Loucy (cell line): ENCODE measurements at regions not wholly inside any gene's neighbourhood (a gene's known extent, or its start where the extent isn't known, plus 50 kb on each side); places are given as distances from the start of the nearest gene placed in this dataset.

Experiments
- H2AFZ ChIP-seq: fragments of 200-600 bp; sonication (generic); 2 replicates; pipeline ENCODE4 v1.6.0; 2016; ENCODE audit warnings: antibody characterized with exemption, mild to moderate bottlenecking, low read length, moderate library complexity
- H3F3A ChIP-seq: fragments of 200-600 bp; 2 replicates; pipeline ENCODE4 v1.6.0; 2016; ENCODE audit warnings: antibody characterized with exemption, low read depth, mild to moderate bottlenecking
- H3K27me3 ChIP-seq: fragments of 200-600 bp; sonication (generic); 2 replicates; pipeline ENCODE4 v1.6.1; 2014; ENCODE audit warnings: low read length, mild to moderate bottlenecking; ENCODE audit not compliant: insufficient read depth, poor library complexity, severe bottlenecking
- H3K36me3 ChIP-seq: fragments of 200-600 bp; sonication (generic); 2 replicates; pipeline ENCODE4 v1.6.1; 2016; ENCODE audit warnings: low read length; ENCODE audit not compliant: insufficient read depth
- H3K4me1 ChIP-seq: fragments of 200-600 bp; sonication (generic); 2 replicates; pipeline ENCODE4 v1.5.1; 2014; ENCODE audit warnings: low read length, mild to moderate bottlenecking; ENCODE audit not compliant: insufficient read depth, poor library complexity, severe bottlenecking
- H3K4me2 ChIP-seq: fragments of 200-600 bp; sonication (generic); 2 replicates; pipeline ENCODE4 v1.6.0; 2014; ENCODE audit warnings: antibody characterized with exemption, low read length, low read depth, mild to moderate bottlenecking; ENCODE audit not compliant: poor library complexity, severe bottlenecking
- H3K4me3 ChIP-seq: fragments of 200-600 bp; sonication (generic); 2 replicates; pipeline ENCODE4 v1.5.1; 2014; ENCODE audit warnings: low read length, mild to moderate bottlenecking, mixed read lengths; ENCODE audit not compliant: poor library complexity, severe bottlenecking
- H3K79me2 ChIP-seq: fragments of 200-600 bp; sonication (generic); 2 replicates; pipeline ENCODE4 v1.6.1; 2014; ENCODE audit warnings: low read length; ENCODE audit not compliant: insufficient read depth
- H3K9ac ChIP-seq: fragments of 200-600 bp; sonication (generic); 2 replicates; pipeline ENCODE4 v1.6.0; 2014; ENCODE audit warnings: mild to moderate bottlenecking, low read depth, low read length, moderate library complexity; ENCODE audit not compliant: poor library complexity, severe bottlenecking
- H3K9me2 ChIP-seq: fragments of 200-600 bp; sonication (generic); replicated peaks from 2 replicates; pipeline ENCODE4 v1.6.1; 2016; ENCODE audit warnings: low read depth, low read length, mixed read lengths
- H3K9me3 ChIP-seq: fragments of 200-600 bp; sonication (generic); 2 replicates; pipeline ENCODE4 v1.6.1; 2014; ENCODE audit warnings: mild to moderate bottlenecking, antibody characterized with exemption, low read length, low read depth; ENCODE audit not compliant: insufficient read depth
- H4K20me1 ChIP-seq: fragments of 200-600 bp; sonication (generic); 2 replicates; pipeline ENCODE4 v1.6.0; 2014; ENCODE audit warnings: antibody characterized with exemption, low read length, mild to moderate bottlenecking; ENCODE audit not compliant: insufficient read depth, poor library complexity, severe bottlenecking
- CTCF ChIP-seq: fragments of 200-600 bp; sonication (generic); conservative IDR thresholded peaks from 2 replicates; pipeline ENCODE4 v1.5.1; 2014; ENCODE audit warnings: mild to moderate bottlenecking, antibody characterized with exemption, low read length
- EZH2phosphoT487 ChIP-seq: fragments of 200-600 bp; IDR thresholded peaks from 2 replicates; pipeline ENCODE4 v1.6.1; 2018; ENCODE audit warnings: antibody characterized with exemption, mild to moderate bottlenecking, moderate library complexity, borderline replicate concordance

GRCh38 chr10:21209495-21209894 is 312.4 kb upstream of the NEBL start:
- H3K4me2 ChIP-seq: no peak overlapping the region
- TF ChIP-seq EZH2phosphoT487 (no peak), CTCF (no peak)

GRCh38 chr10:21208666-21209316 is 311.7 kb upstream of the NEBL start:
- Histone ChIP-seq H3K36me3 (no peaks in the 10 kb centered on the region), H3K9me2 (no peaks in the 10 kb centered on the region), H3K9me3 (no peaks in the 10 kb centered on the region), H4K20me1 (no peaks in the 10 kb centered on the region), H3K9ac (no peak overlapping the region), H3K4me2 (no peak overlapping the region), H2AFZ (no peak overlapping the region), H3K79me2 (no peaks in the 10 kb centered on the region), H3K4me3 (no peak overlapping the region), H3K4me1 (no peaks in the 10 kb centered on the region), H3K27me3 (no peaks in the 10 kb centered on the region), H3F3A (no peaks in the 10 kb centered on the region)
- TF ChIP-seq CTCF (no peak), EZH2phosphoT487 (no peak)

More at GRCh38 chr10:21209495-21209894, 312.4 kb upstream of the NEBL start:
- H3F3A ChIP-seq: no peaks in the 10 kb centered on the region
- no peak overlapping the region for H3K4me3 ChIP-seq
- no peak overlapping the region for H2AFZ ChIP-seq
- no peaks in the 10 kb centered on the region for H3K4me1 ChIP-seq
- H3K9ac ChIP-seq: no peak overlapping the region
- no peaks in the 10 kb centered on the region for H3K9me3 ChIP-seq
- H3K27me3 ChIP-seq: no peaks in the 10 kb centered on the region
- H3K36me3 ChIP-seq: no peaks in the 10 kb centered on the region
- H3K9me2 ChIP-seq: no peaks in the 10 kb centered on the region
- H3K79me2 ChIP-seq: no peaks in the 10 kb centered on the region
- H4K20me1 ChIP-seq: no peaks in the 10 kb centered on the region

- Histone ChIP-seq H3K9me3 (no peaks in the 10 kb centered on the region), H3K36me3 (no peaks in the 10 kb centered on the region), H2AFZ (no peak overlapping the region), H3K4me3 (no peak overlapping the region), H3K4me2 (no peak overlapping the region), H4K20me1 (no peaks in the 10 kb centered on the region), H3K4me1 (no peaks in the 10 kb centered on the region), H3F3A (no peaks in the 10 kb centered on the region), H3K79me2 (no peaks in the 10 kb centered on the region), H3K9ac (no peak overlapping the region), H3K9me2 (no peaks in the 10 kb centered on the region), H3K27me3 (no peaks in the 10 kb centered on the region)
- no peak for TF ChIP-seq EZH2phosphoT487
- no peak for TF ChIP-seq CTCF
Measured at GRCh38 chr10:21207852-21208646, 310.9 kb upstream of the NEBL start.
